GM12878 (cell line): ENCODE measurements at regions not wholly inside any gene's neighbourhood (a gene's known extent, or its start where the extent isn't known, plus 50 kb on each side); places are given as distances from the start of the nearest gene placed in this dataset.

ENCODE experiments used
- BHLHE40 ChIP-seq, 2 experiments: fragments of 450-650 bp in 1 of 2; IDR thresholded peaks; 2 replicates each; pipeline ENCODE4 v1.6.1; 2011 to 2017; ENCODE audit warnings: low read depth in 2 of 2, borderline replicate concordance in 1 of 2, improper control_type of control experiment in 1 of 2, low read length in 1 of 2, mild to moderate bottlenecking in 1 of 2
- DPF2 ChIP-seq: fragments of 450-650 bp; IDR thresholded peaks from 2 replicates; pipeline ENCODE4 v1.6.1; 2017; ENCODE audit warnings: mild to moderate bottlenecking
- EP300 ChIP-seq, 2 experiments: fragments of 150-350 bp in 1 of 2; IDR thresholded peaks; 2 replicates each; pipeline ENCODE4 v1.6.1; 2011 to 2012; ENCODE audit warnings: low read depth in 2 of 2, low read length in 2 of 2, borderline replicate concordance in 1 of 2, improper control_type of control experiment in 1 of 2, inconsistent platforms in 1 of 2; ENCODE audit not compliant: control insufficient read depth in 1 of 2
- FOXM1 ChIP-seq: IDR thresholded peaks from 2 replicates; pipeline ENCODE4 v1.6.1; 2012; ENCODE audit warnings: low read depth, mild to moderate bottlenecking, inconsistent platforms, low read length, moderate library complexity
- GABPA ChIP-seq: IDR thresholded peaks from 2 replicates; pipeline ENCODE4 v1.6.1; 2014; ENCODE audit warnings: antibody characterized with exemption, low read depth, mild to moderate bottlenecking, inconsistent platforms
- HDAC2 ChIP-seq: fragments of 200-600 bp; sonication (generic); IDR thresholded peaks from 2 replicates; pipeline ENCODE4 v1.6.1; 2017
- IRF3 ChIP-seq: fragments of 450-650 bp; IDR thresholded peaks from 2 replicates; pipeline ENCODE4 v1.6.1; 2014; ENCODE audit warnings: mild to moderate bottlenecking
- JUND ChIP-seq: IDR thresholded peaks from 2 replicates; pipeline ENCODE4 v1.6.1; 2012; ENCODE audit warnings: low read depth, mild to moderate bottlenecking, low read length, improper control_type of control experiment, moderate library complexity
- MYB ChIP-seq: fragments of 150-350 bp; IDR thresholded peaks from 2 replicates; pipeline ENCODE4 v1.6.1; 2014; ENCODE audit warnings: mild to moderate bottlenecking, low read depth, low read length, borderline replicate concordance
- NBN ChIP-seq: fragments of 450-650 bp; IDR thresholded peaks from 2 replicates; pipeline ENCODE4 v1.6.1; 2016
- NFIC ChIP-seq: IDR thresholded peaks from 2 replicates; pipeline ENCODE4 v1.6.1; 2012; ENCODE audit warnings: low read depth, mild to moderate bottlenecking, inconsistent platforms, low read length, moderate library complexity
- NFYA ChIP-seq: IDR thresholded peaks from 2 replicates; pipeline ENCODE4 v1.6.1; 2011; ENCODE audit warnings: low read depth, mild to moderate bottlenecking, low read length, improper control_type of control experiment, borderline replicate concordance
- NR2F1 ChIP-seq: fragments of 450-650 bp; conservative IDR thresholded peaks from 2 replicates; pipeline ENCODE4 v1.6.1; 2017; ENCODE audit warnings: mild to moderate bottlenecking
- PML ChIP-seq: IDR thresholded peaks from 2 replicates; pipeline ENCODE4 v1.6.1; 2012; ENCODE audit warnings: low read length, inconsistent platforms
- POLR2A ChIP-seq: IDR thresholded peaks from 2 replicates; pipeline ENCODE4 v1.6.1; 2011; ENCODE audit warnings: low read depth, mild to moderate bottlenecking, low read length
- POU2F2 ChIP-seq: IDR thresholded peaks from 3 replicates; pipeline ENCODE4 v1.6.1; 2011; ENCODE audit warnings: low read depth, mild to moderate bottlenecking, low read length, borderline replicate concordance
- RAD21 ChIP-seq: IDR thresholded peaks from 2 replicates; pipeline ENCODE4 v1.6.1; 2011; ENCODE audit warnings: mild to moderate bottlenecking, low read depth, low read length, moderate library complexity; ENCODE audit not compliant: insufficient read depth
- RCOR1 ChIP-seq: conservative IDR thresholded peaks from 2 replicates; pipeline ENCODE4 v1.6.1; 2012; ENCODE audit warnings: low read depth, low read length, improper control_type of control experiment
- SIN3A ChIP-seq: IDR thresholded peaks from 2 replicates; pipeline ENCODE4 v1.6.1; 2012; ENCODE audit warnings: low read depth, low read length, improper control_type of control experiment
- SMARCA5 ChIP-seq: fragments of 450-650 bp; IDR thresholded peaks from 2 replicates; pipeline ENCODE4 v1.6.1; 2017; ENCODE audit warnings: mild to moderate bottlenecking
- SP1 ChIP-seq: IDR thresholded peaks from one replicate; pipeline ENCODE4 v1.6.1; 2011; ENCODE audit warnings: low read depth, low read length
- SREBF1 ChIP-seq: IDR thresholded peaks from 2 replicates; pipeline ENCODE4 v1.6.1; 2012; ENCODE audit warnings: mild to moderate bottlenecking, low read length
- SRF ChIP-seq, 2 experiments: IDR thresholded peaks; 2 replicates each; pipeline ENCODE4 v1.6.1; 2011; ENCODE audit warnings: low read depth in 2 of 2, low read length in 2 of 2, mild to moderate bottlenecking in 1 of 2, moderate library complexity in 1 of 2
- SUPT20H ChIP-seq: IDR thresholded peaks from 2 replicates; pipeline ENCODE4 v1.6.1; 2011; ENCODE audit warnings: low read depth, mild to moderate bottlenecking, low read length, moderate library complexity, borderline replicate concordance; ENCODE audit not compliant: control insufficient read depth
- TAF1 ChIP-seq: IDR thresholded peaks from 2 replicates; pipeline ENCODE4 v1.6.1; 2011; ENCODE audit warnings: mild to moderate bottlenecking, low read depth, low read length, borderline replicate concordance
- TBL1XR1 ChIP-seq: IDR thresholded peaks from 2 replicates; pipeline ENCODE4 v1.6.1; 2012; ENCODE audit warnings: low read depth, low read length, improper control_type of control experiment
- ZNF384 ChIP-seq: IDR thresholded peaks from 2 replicates; pipeline ENCODE4 v1.6.1; 2012; ENCODE audit warnings: low read depth, mild to moderate bottlenecking, low read length, improper control_type of control experiment, borderline replicate concordance
- ZNF622 ChIP-seq: fragments of 450-650 bp; IDR thresholded peaks from 2 replicates; pipeline ENCODE4 v1.6.1; 2017; ENCODE audit warnings: mild to moderate bottlenecking, inconsistent platforms
- ZZZ3 ChIP-seq: IDR thresholded peaks from 2 replicates; pipeline ENCODE4 v1.6.1; 2011; ENCODE audit warnings: low read depth; ENCODE audit not compliant: control insufficient read depth, insufficient read length
- TF ChIP-seq, protein P1 (sequence below): IDR thresholded peaks from 2 replicates; pipeline ENCODE4 v1.6.1; 2011; ENCODE audit warnings: borderline replicate concordance, low read depth, mild to moderate bottlenecking, moderate library complexity, low read length; ENCODE audit not compliant: insufficient read depth, poor library complexity, severe bottlenecking
- TF ChIP-seq, protein P2 (sequence below): IDR thresholded peaks from 2 replicates; pipeline ENCODE4 v1.6.1; 2011; ENCODE audit warnings: mild to moderate bottlenecking, low read depth, low read length, moderate library complexity; ENCODE audit not compliant: insufficient replicate concordance

GRCh38 chr1:101388904-101389546 lies 152.2 kb downstream of the S1PR1 start (continued):
- TF ChIP-seq, protein P1, sequence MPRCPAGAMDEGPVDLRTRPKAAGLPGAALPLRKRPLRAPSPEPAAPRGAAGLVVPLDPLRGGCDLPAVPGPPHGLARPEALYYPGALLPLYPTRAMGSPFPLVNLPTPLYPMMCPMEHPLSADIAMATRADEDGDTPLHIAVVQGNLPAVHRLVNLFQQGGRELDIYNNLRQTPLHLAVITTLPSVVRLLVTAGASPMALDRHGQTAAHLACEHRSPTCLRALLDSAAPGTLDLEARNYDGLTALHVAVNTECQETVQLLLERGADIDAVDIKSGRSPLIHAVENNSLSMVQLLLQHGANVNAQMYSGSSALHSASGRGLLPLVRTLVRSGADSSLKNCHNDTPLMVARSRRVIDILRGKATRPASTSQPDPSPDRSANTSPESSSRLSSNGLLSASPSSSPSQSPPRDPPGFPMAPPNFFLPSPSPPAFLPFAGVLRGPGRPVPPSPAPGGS, result peak; percentile 89
- no peak for TF ChIP-seq GABPA
- TF ChIP-seq PML, result peak; percentile 26; the same call in 1 of the 2 replicates
- no peak for TF ChIP-seq ZNF622
- TF ChIP-seq TAF1, result no peak
- TF ChIP-seq NFYA, result no peak
- TF ChIP-seq ZZZ3, result no peak
- TF ChIP-seq TBL1XR1, result no peak
- no peak for TF ChIP-seq SREBF1
- no peak for TF ChIP-seq RCOR1
- peak; percentile 63 to 71; a peak in 2 of 4 replicates for TF ChIP-seq BHLHE40 (IDR thresholded peaks at IDR 0.05; ENCODE audit: borderline replicate concordance in 1 of 2, low read depth in 2 of 2, low read length in 1 of 2)
- peak; percentile 77; the same call in 1 of the 2 replicates for TF ChIP-seq NFIC
- TF ChIP-seq FOXM1, result peak; percentile 80
- TF ChIP-seq, protein P2, sequence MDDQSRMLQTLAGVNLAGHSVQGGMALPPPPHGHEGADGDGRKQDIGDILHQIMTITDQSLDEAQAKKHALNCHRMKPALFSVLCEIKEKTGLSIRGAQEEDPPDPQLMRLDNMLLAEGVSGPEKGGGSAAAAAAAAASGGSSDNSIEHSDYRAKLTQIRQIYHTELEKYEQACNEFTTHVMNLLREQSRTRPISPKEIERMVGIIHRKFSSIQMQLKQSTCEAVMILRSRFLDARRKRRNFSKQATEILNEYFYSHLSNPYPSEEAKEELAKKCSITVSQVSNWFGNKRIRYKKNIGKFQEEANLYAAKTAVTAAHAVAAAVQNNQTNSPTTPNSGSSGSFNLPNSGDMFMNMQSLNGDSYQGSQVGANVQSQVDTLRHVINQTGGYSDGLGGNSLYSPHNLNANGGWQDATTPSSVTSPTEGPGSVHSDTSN, result peak; percentile 52
- TF ChIP-seq JUND, result no peak; the same call in 1 of the 2 replicates
- TF ChIP-seq HDAC2, result no peak
- peak; percentile 85; the same call in 2 of the 3 replicates for TF ChIP-seq POU2F2
- TF ChIP-seq NR2F1, result peak; percentile 58
- no peak for TF ChIP-seq MYB
- no peak for TF ChIP-seq SUPT20H
- no peak for TF ChIP-seq IRF3
- no peak for TF ChIP-seq SIN3A
- TF ChIP-seq RAD21, result peak; percentile 15; the same call in 1 of the 2 replicates
- TF ChIP-seq EP300 (IDR thresholded peaks at IDR 0.05; ENCODE audit: borderline replicate concordance in 1 of 2, control insufficient read depth in 1 of 2, low read depth in 2 of 2, low read length in 2 of 2), result no peak; a peak in 1 of 4 replicates
- TF ChIP-seq DPF2, result peak; percentile 32; the same call in 1 of the 2 replicates
- peak; percentile 89 for TF ChIP-seq ZNF384
- no peak for TF ChIP-seq SMARCA5
- TF ChIP-seq SRF (IDR thresholded peaks at IDR 0.05; ENCODE audit: low read depth in 2 of 2, low read length in 2 of 2), result no peak
- TF ChIP-seq NBN, result peak; percentile 44; the same call in 1 of the 2 replicates
- TF ChIP-seq SP1, result no peak
- no peak for TF ChIP-seq POLR2A
